Fibroblast of lung (primary cell): ENCODE measurements at regions not wholly inside any gene's neighbourhood (a gene's known extent, or its start where the extent isn't known, plus 50 kb on each side); places are given as distances from the start of the nearest gene placed in this dataset.

Source experiments
- DNase-seq, 2 donors: peaks; one replicate each; pipeline versions ENCODE4 v3.0.0 to v3.0.0-alpha.2; 2010; ENCODE audit warnings: low read depth in 2 of 2
- H2AFZ ChIP-seq: 2 replicates; pipeline ENCODE4 v1.5.1; 2012; ENCODE audit warnings: low read length, control low read depth, inconsistent platforms
- H3K27ac ChIP-seq: 2 replicates; pipeline ENCODE4 v1.5.1; 2011; ENCODE audit warnings: low read length, control low read depth; ENCODE audit not compliant: insufficient read depth
- H3K27me3 ChIP-seq: 2 replicates; pipeline ENCODE4 v1.5.1; 2011; ENCODE audit warnings: mild to moderate bottlenecking, low read length; ENCODE audit not compliant: control insufficient read depth, insufficient read depth
- H3K36me3 ChIP-seq: 2 replicates; pipeline ENCODE4 v1.5.1; 2011; ENCODE audit warnings: low read length; ENCODE audit not compliant: control insufficient read depth, insufficient read depth
- H3K4me1 ChIP-seq: 2 replicates; pipeline ENCODE4 v1.5.1; 2011; ENCODE audit warnings: low read length; ENCODE audit not compliant: control insufficient read depth, insufficient read depth; ENCODE audit errors: extremely low read depth
- H3K4me2 ChIP-seq: 2 replicates; pipeline ENCODE4 v1.5.1; 2011; ENCODE audit warnings: low read length, control low read depth; ENCODE audit not compliant: insufficient read depth; ENCODE audit errors: extremely low read depth
- H3K4me3 ChIP-seq, 4 experiments: fragments of 200-600 bp in 1 of 4; sonication (generic) in 1 of 4; replicated peaks in 1 of 4; 2 replicates each; pipeline ENCODE4 v1.5.1; 2011 to 2016; ENCODE audit warnings: low read length in 4 of 4, low read depth in 3 of 4, mild to moderate bottlenecking in 3 of 4, control low read depth in 2 of 4, inconsistent platforms in 1 of 4, mixed read lengths in 1 of 4; ENCODE audit not compliant: insufficient read depth in 1 of 4; ENCODE audit errors: control extremely low read depth in 1 of 4
- H3K79me2 ChIP-seq: 2 replicates; pipeline ENCODE4 v1.5.1; 2012; ENCODE audit warnings: mild to moderate bottlenecking, low read length, inconsistent platforms; ENCODE audit not compliant: control insufficient read depth, insufficient read depth
- H3K9ac ChIP-seq: 2 replicates; pipeline ENCODE4 v1.5.1; 2011; ENCODE audit warnings: mild to moderate bottlenecking, low read length, control low read depth; ENCODE audit not compliant: insufficient read depth
- H3K9me3 ChIP-seq: 2 replicates; pipeline ENCODE4 v1.5.1; 2012; ENCODE audit warnings: low read depth, low read length; ENCODE audit not compliant: control insufficient read depth, insufficient read depth
- H4K20me1 ChIP-seq: 2 replicates; pipeline ENCODE4 v1.5.1; 2011; ENCODE audit warnings: low read length; ENCODE audit not compliant: control insufficient read depth, insufficient read depth; ENCODE audit errors: extremely low read depth
- CTCF ChIP-seq, 2 donors: IDR thresholded peaks in 1 of 2; conservative IDR thresholded peaks in 1 of 2; 1 replicate in 1 of 2; 2 replicates in 1 of 2; pipeline ENCODE4 v1.5.1; 2011 to 2012; ENCODE audit warnings: low read length in 2 of 2, control low read depth in 1 of 2, inconsistent platforms in 1 of 2, low read depth in 1 of 2, mild to moderate bottlenecking in 1 of 2
- EZH2 ChIP-seq: IDR thresholded peaks from 2 replicates; pipeline ENCODE4 v1.5.1; 2012; ENCODE audit warnings: low read length, control low read depth, mild to moderate bottlenecking; ENCODE audit errors: missing control alignments

GRCh38 chr13:112218416-112218815 lies 151.5 kb downstream of the SOX1 start:
- no peaks in the 10 kb centered on the region for H3K36me3 ChIP-seq
- H3K9me3 ChIP-seq: peaks cover 3% of the 10 kb centered on the region
- H3K9ac ChIP-seq: no peak overlapping the region
- H3K4me3 ChIP-seq: no peak overlapping the region
- no peaks in the 10 kb centered on the region for H3K79me2 ChIP-seq
- no peak overlapping the region for H2AFZ ChIP-seq
- TF ChIP-seq CTCF (conservative IDR thresholded peaks at IDR 0.05 in 1 of 2, IDR thresholded peaks at IDR 0.05 in 1 of 2; ENCODE audit: low read depth in 1 of 2, low read length in 2 of 2) (no peak), EZH2 (no peak)
- H4K20me1 ChIP-seq: no peaks in the 10 kb centered on the region
- no peak for DNase-seq
- no peaks in the 10 kb centered on the region for H3K27me3 ChIP-seq
- no peaks in the 10 kb centered on the region for H3K4me1 ChIP-seq
- H3K27ac ChIP-seq: no peak overlapping the region
- no peak overlapping the region for H3K4me2 ChIP-seq

- H3K27ac ChIP-seq: no peak overlapping the region
- H3K4me2 ChIP-seq: no peak overlapping the region
- H3K27me3 ChIP-seq: no peaks in the 10 kb centered on the region
- no peak for TF ChIP-seq CTCF (conservative IDR thresholded peaks at IDR 0.05 in 1 of 2, IDR thresholded peaks at IDR 0.05 in 1 of 2; ENCODE audit: low read depth in 1 of 2, low read length in 2 of 2)
- TF ChIP-seq EZH2: no peak
- H3K79me2 ChIP-seq: no peaks in the 10 kb centered on the region
- peaks cover 3% of the 10 kb centered on the region for H3K9me3 ChIP-seq
- no peak overlapping the region for H2AFZ ChIP-seq
- no peaks in the 10 kb centered on the region for H4K20me1 ChIP-seq
- H3K9ac ChIP-seq: no peak overlapping the region
- H3K36me3 ChIP-seq: no peaks in the 10 kb centered on the region
- H3K4me1 ChIP-seq: no peaks in the 10 kb centered on the region
- no peak for DNase-seq
- H3K4me3 ChIP-seq: no peak overlapping the region
These were observed 152.8 kb downstream of the SOX1 start for GRCh38 chr13:112219740-112220139.

- TF ChIP-seq CTCF (conservative IDR thresholded peaks at IDR 0.05 in 1 of 2, IDR thresholded peaks at IDR 0.05 in 1 of 2; ENCODE audit: low read depth in 1 of 2, low read length in 2 of 2) (no peak), EZH2 (no peak)
These were observed 153.4 kb downstream of the SOX1 start for GRCh38 chr13:112220296-112220875.

More at GRCh38 chr13:112220296-112220875, 153.4 kb downstream of the SOX1 start:
- no peaks in the 10 kb centered on the region for H3K27me3 ChIP-seq
- H3K4me2 ChIP-seq: no peak overlapping the region
- DNase-seq: no peak
- no peak overlapping the region for H3K9ac ChIP-seq
- no peak overlapping the region for H2AFZ ChIP-seq
- H3K4me1 ChIP-seq: no peaks in the 10 kb centered on the region
- H3K79me2 ChIP-seq: no peaks in the 10 kb centered on the region
- H3K36me3 ChIP-seq: no peaks in the 10 kb centered on the region
- H3K4me3 ChIP-seq: no peak overlapping the region
- H4K20me1 ChIP-seq: no peaks in the 10 kb centered on the region
- H3K27ac ChIP-seq: no peak overlapping the region
- peaks cover 3% of the 10 kb centered on the region for H3K9me3 ChIP-seq
